Neural cell (in vitro differentiated cells): ENCODE measurements at regions not wholly inside any gene's neighbourhood (a gene's known extent, or its start where the extent isn't known, plus 50 kb on each side); places are given as distances from the start of the nearest gene placed in this dataset.

Source experiments
- H2AFZ ChIP-seq: fragments of 200-600, 300-800 bp; sonication (generic), shearing (Covaris generic); 2 replicates; pipeline ENCODE4 v1.6.0; 2014; ENCODE audit warnings: low read depth, mild to moderate bottlenecking, antibody characterized with exemption, low read length, moderate library complexity
- H3F3A ChIP-seq: fragments of 200-600 bp; shearing (Covaris generic); 2 replicates; pipeline ENCODE4 v1.6.1; 2016; ENCODE audit warnings: mild to moderate bottlenecking, moderate library complexity, mixed read lengths, antibody characterized with exemption, low read length; ENCODE audit not compliant: insufficient read depth, poor library complexity, severe bottlenecking
- H3K27ac ChIP-seq: fragments of 200-600, 300-800 bp; sonication (generic), shearing (Covaris generic); 2 replicates; pipeline ENCODE4 v1.5.1; 2014; ENCODE audit warnings: mild to moderate bottlenecking, low read length, moderate library complexity
- H3K27me3 ChIP-seq: fragments of 300-800, 200-600 bp; sonication (generic), shearing (Covaris generic); 2 replicates; pipeline ENCODE4 v1.6.0; 2014; ENCODE audit warnings: mild to moderate bottlenecking, low read depth, low read length, moderate library complexity; ENCODE audit not compliant: insufficient read depth
- H3K36me3 ChIP-seq: fragments of 300-800, 200-600 bp; sonication (generic), shearing (Covaris generic); 2 replicates; pipeline ENCODE4 v1.5.1; 2014; ENCODE audit warnings: mild to moderate bottlenecking, antibody characterized with exemption, low read length, moderate library complexity; ENCODE audit not compliant: insufficient read depth
- H3K4me2 ChIP-seq: fragments of 300-800, 200-600 bp; sonication (generic), shearing (Covaris generic); 2 replicates; pipeline ENCODE4 v1.6.0; 2014; ENCODE audit warnings: mild to moderate bottlenecking, low read length
- H3K4me3 ChIP-seq: fragments of 300-800, 200-600 bp; sonication (generic), shearing (Covaris generic); 2 replicates; pipeline ENCODE4 v1.5.1; 2014; ENCODE audit warnings: mild to moderate bottlenecking, low read length, moderate library complexity
- H3K79me2 ChIP-seq: fragments of 200-600 bp; shearing (Covaris generic); replicated peaks from 2 replicates; pipeline ENCODE4 v1.6.0; 2014; ENCODE audit warnings: mild to moderate bottlenecking, low read length, moderate library complexity; ENCODE audit not compliant: insufficient read depth
- H3K9ac ChIP-seq: fragments of 300-800, 200-600 bp; sonication (generic), shearing (Covaris generic); 2 replicates; pipeline ENCODE4 v1.6.1; 2016; ENCODE audit warnings: mild to moderate bottlenecking, low read length, mixed read lengths
- H3K9me2 ChIP-seq: fragments of 200-600 bp; shearing (Covaris generic); 2 replicates; pipeline ENCODE4 v1.6.1; 2016; ENCODE audit warnings: mild to moderate bottlenecking, low read length, mixed read lengths; ENCODE audit not compliant: insufficient read depth
- H3K9me3 ChIP-seq: fragments of 200-600, 300-800 bp; sonication (generic), shearing (Covaris generic); 2 replicates; pipeline ENCODE4 v1.6.1; 2016; ENCODE audit warnings: mild to moderate bottlenecking, mixed run types, low read length, moderate library complexity, mixed read lengths
- H4K20me1 ChIP-seq: fragments of 200-600 bp; shearing (Covaris generic); 2 replicates; pipeline ENCODE4 v1.6.1; 2016; ENCODE audit warnings: mild to moderate bottlenecking, mixed run types; ENCODE audit not compliant: insufficient read depth
- CTCF ChIP-seq: fragments of 450-650 bp; IDR thresholded peaks from 2 replicates; pipeline ENCODE4 v1.5.1; 2014; ENCODE audit warnings: antibody characterized with exemption, mild to moderate bottlenecking, moderate library complexity; ENCODE audit not compliant: poor library complexity, severe bottlenecking
- EP300 ChIP-seq: fragments of 450-650 bp; conservative IDR thresholded peaks from 2 replicates; pipeline ENCODE4 v1.6.1; 2014; ENCODE audit warnings: antibody characterized with exemption, mild to moderate bottlenecking, moderate library complexity; ENCODE audit not compliant: poor library complexity, severe bottlenecking
- EZH2 ChIP-seq: fragments of 200-600, 300-800 bp; shearing (Covaris generic), sonication (generic); IDR thresholded peaks from 2 replicates; pipeline ENCODE4 v1.6.1; 2014; ENCODE audit warnings: antibody characterized with exemption, low read length, borderline replicate concordance, mild to moderate bottlenecking; ENCODE audit not compliant: insufficient read depth, poor library complexity, severe bottlenecking
- MXI1 ChIP-seq: fragments of 450-650 bp; conservative IDR thresholded peaks from 2 replicates; pipeline ENCODE4 v1.6.1; 2014; ENCODE audit warnings: antibody characterized with exemption, mild to moderate bottlenecking; ENCODE audit not compliant: poor library complexity, severe bottlenecking
- POLR2AphosphoS5 ChIP-seq: IDR thresholded peaks from 2 replicates; pipeline ENCODE4 v1.6.1; 2012
- RAD21 ChIP-seq: fragments of 450-650 bp; conservative IDR thresholded peaks from 2 replicates; pipeline ENCODE4 v1.6.1; 2014; ENCODE audit warnings: antibody characterized with exemption, mild to moderate bottlenecking, moderate library complexity
- REST ChIP-seq: IDR thresholded peaks from 2 replicates; pipeline ENCODE4 v1.6.1; 2012; ENCODE audit warnings: borderline replicate concordance
- SMC3 ChIP-seq: fragments of 450-650 bp; conservative IDR thresholded peaks from 2 replicates; pipeline ENCODE4 v1.6.1; 2014; ENCODE audit warnings: antibody characterized with exemption, mild to moderate bottlenecking, moderate library complexity; ENCODE audit not compliant: poor library complexity
- TAF1 ChIP-seq: IDR thresholded peaks from 2 replicates; pipeline ENCODE4 v1.6.1; 2012; ENCODE audit warnings: low read depth

GRCh38 chr21:18812308-18812707 is 408.7 kb upstream of the TMPRSS15 start:
- H2AFZ ChIP-seq, result no peak overlapping the region
- no peak overlapping the region for H3K27ac ChIP-seq
- H3K9me2 ChIP-seq, result no peaks in the 10 kb centered on the region
- H3F3A ChIP-seq, result no peaks in the 10 kb centered on the region
- no peak overlapping the region for H3K9ac ChIP-seq
- no peaks in the 10 kb centered on the region for H3K9me3 ChIP-seq
- no peak overlapping the region for H3K4me3 ChIP-seq
- H3K79me2 ChIP-seq, result no peaks in the 10 kb centered on the region
- no peaks in the 10 kb centered on the region for H3K36me3 ChIP-seq
- TF ChIP-seq MXI1, result no peak
- no peak for TF ChIP-seq POLR2AphosphoS5
- H4K20me1 ChIP-seq, result no peaks in the 10 kb centered on the region
- H3K4me2 ChIP-seq, result no peak overlapping the region
- H3K27me3 ChIP-seq, result no peaks in the 10 kb centered on the region

- no peak overlapping the region for H3K4me2 ChIP-seq
- no peaks in the 10 kb centered on the region for H3K27me3 ChIP-seq
- H3K4me3 ChIP-seq, result no peak overlapping the region
- H3K36me3 ChIP-seq, result no peaks in the 10 kb centered on the region
- H3K9ac ChIP-seq, result no peak overlapping the region
- no peaks in the 10 kb centered on the region for H3K79me2 ChIP-seq
- H3K9me3 ChIP-seq, result no peaks in the 10 kb centered on the region
- no peaks in the 10 kb centered on the region for H4K20me1 ChIP-seq
- H3K27ac ChIP-seq, result no peak overlapping the region
- no peaks in the 10 kb centered on the region for H3K9me2 ChIP-seq
- no peaks in the 10 kb centered on the region for H3F3A ChIP-seq
- no peak overlapping the region for H2AFZ ChIP-seq
- TF ChIP-seq SMC3, result no peak
- TF ChIP-seq RAD21, result no peak
- TF ChIP-seq REST, result no peak
- no peak for TF ChIP-seq EP300
- no peak for TF ChIP-seq POLR2AphosphoS5
- TF ChIP-seq EZH2, result no peak
- TF ChIP-seq MXI1, result no peak
- TF ChIP-seq CTCF, result no peak
- no peak for TF ChIP-seq TAF1
Observed at GRCh38 chr21:18819507-18819906, 415.9 kb upstream of the TMPRSS15 start.

- Histone ChIP-seq H3K9me3 (no peaks in the 10 kb centered on the region), H3K9me2 (no peaks in the 10 kb centered on the region), H4K20me1 (no peaks in the 10 kb centered on the region), H3K27me3 (no peaks in the 10 kb centered on the region), H3K4me3 (no peak overlapping the region), H2AFZ (no peak overlapping the region), H3F3A (peaks cover 3% of the 10 kb centered on the region), H3K79me2 (no peaks in the 10 kb centered on the region), H3K9ac (no peak overlapping the region), H3K27ac (no peak overlapping the region), H3K4me2 (no peak overlapping the region), H3K36me3 (no peaks in the 10 kb centered on the region)
- TF ChIP-seq RAD21 (no peak), CTCF (no peak), EP300 (no peak), REST (no peak), POLR2AphosphoS5 (no peak)
Observed at GRCh38 chr21:18826562-18826961, 423.0 kb upstream of the TMPRSS15 start.
